RWPE2 (cell line): ENCODE measurements at regions not wholly inside any gene's neighbourhood (a gene's known extent, or its start where the extent isn't known, plus 50 kb on each side); places are given as distances from the start of the nearest gene placed in this dataset.
"Not testable (repeated sequence)": the region's sequence is repeated elsewhere in the genome, so short reads cannot be mapped to it uniquely, and the experiment has no call there.

Experiments used
- ATAC-seq: fragments of 200-7000 bp; cut with Tn5 transposase; 3 replicates; pipeline ENCODE4 v1.9.1; 2021; ENCODE audit warnings: low read depth
- DNase-seq: peaks from one replicate; pipeline ENCODE4 v3.0.0-alpha.2; 2020; ENCODE audit warnings: low spot score
- H3K27ac ChIP-seq: fragments of 450-650 bp; 2 replicates; pipeline ENCODE4 v1.5.1; 2017; ENCODE audit warnings: mild to moderate bottlenecking; ENCODE audit not compliant: poor library complexity, severe bottlenecking
- H3K27me3 ChIP-seq: fragments of 250-450 bp; sonication (Bioruptor Pico); 2 replicates; pipeline ENCODE4 v1.5.1; 2021; ENCODE audit warnings: mild to moderate bottlenecking, moderate library complexity; ENCODE audit not compliant: insufficient read depth, poor library complexity, severe bottlenecking
- H3K36me3 ChIP-seq: fragments of 250-450 bp; sonication (Bioruptor Pico); 2 replicates; pipeline ENCODE4 v1.5.1; 2020; ENCODE audit warnings: low read depth, mild to moderate bottlenecking, moderate library complexity
- H3K4me1 ChIP-seq: fragments of 250-450 bp; sonication (Bioruptor Pico); 2 replicates; pipeline ENCODE4 v1.5.1; 2021; ENCODE audit warnings: mild to moderate bottlenecking, moderate library complexity; ENCODE audit not compliant: insufficient read depth, poor library complexity, severe bottlenecking
- H3K4me3 ChIP-seq: fragments of 250-450 bp; sonication (Bioruptor Pico); 2 replicates; pipeline ENCODE4 v1.5.1; 2021; ENCODE audit warnings: mild to moderate bottlenecking, moderate library complexity; ENCODE audit not compliant: severe bottlenecking
- H3K9me3 ChIP-seq: fragments of 250-450 bp; sonication (Bioruptor Pico); 2 replicates; pipeline ENCODE4 v1.5.1; 2021; ENCODE audit warnings: mild to moderate bottlenecking, moderate library complexity; ENCODE audit not compliant: severe bottlenecking
- CTCF ChIP-seq: fragments of 450-650 bp; IDR thresholded peaks from one replicate; pipeline ENCODE4 v1.5.1; 2017; ENCODE audit warnings: mild to moderate bottlenecking, moderate library complexity; ENCODE audit not compliant: poor library complexity, severe bottlenecking

- no peak for ATAC-seq
- no peak overlapping the region for H3K27ac ChIP-seq
- no peak for TF ChIP-seq CTCF
- no peak overlapping the region for H3K4me3 ChIP-seq
- no peaks in the 10 kb centered on the region for H3K4me1 ChIP-seq
- H3K9me3 ChIP-seq, result no peaks in the 10 kb centered on the region
- H3K27me3 ChIP-seq, result no peaks in the 10 kb centered on the region
- no peak for DNase-seq
- H3K36me3 ChIP-seq, result no peaks in the 10 kb centered on the region
Observed at GRCh38 chr5:118466418-118466817, 521.9 kb downstream of the DTWD2 start.

- not testable (repeated sequence) for DNase-seq, ATAC-seq, H3K4me3 ChIP-seq
Observed at GRCh38 chr5:118462276-118462675, 526.1 kb downstream of the DTWD2 start.

GRCh38 chr5:118461436-118461835 is 526.9 kb downstream of the DTWD2 start:
- no peaks in the 10 kb centered on the region for H3K9me3 ChIP-seq
- no peak overlapping the region for H3K4me3 ChIP-seq
- no peaks in the 10 kb centered on the region for H3K27me3 ChIP-seq
- H3K27ac ChIP-seq, result no peak overlapping the region
- no peak for DNase-seq
- TF ChIP-seq CTCF, result no peak
- no peaks in the 10 kb centered on the region for H3K36me3 ChIP-seq
- ATAC-seq, result no peak
- H3K4me1 ChIP-seq, result no peaks in the 10 kb centered on the region

More at GRCh38 chr5:118462276-118462675, 526.1 kb downstream of the DTWD2 start:
- H3K36me3 ChIP-seq, H3K27ac ChIP-seq, H3K9me3 ChIP-seq, H3K4me1 ChIP-seq, H3K27me3 ChIP-seq: not testable (repeated sequence)

- ATAC-seq, result no peak
- Histone ChIP-seq H3K9me3 (no peaks in the 10 kb centered on the region), H3K27me3 (no peaks in the 10 kb centered on the region), H3K36me3 (no peaks in the 10 kb centered on the region), H3K4me1 (no peaks in the 10 kb centered on the region), H3K4me3 (no peak overlapping the region), H3K27ac (no peak overlapping the region)
- no peak for DNase-seq
- no peak for TF ChIP-seq CTCF
Observed at GRCh38 chr5:118459490-118459889, 528.9 kb downstream of the DTWD2 start.

- no peaks in the 10 kb centered on the region for H3K27me3 ChIP-seq
- H3K9me3 ChIP-seq, result no peaks in the 10 kb centered on the region
- DNase-seq, result no peak
- ATAC-seq, result no peak
- TF ChIP-seq CTCF, result no peak
- no peaks in the 10 kb centered on the region for H3K36me3 ChIP-seq
- no peak overlapping the region for H3K27ac ChIP-seq
- H3K4me1 ChIP-seq, result no peaks in the 10 kb centered on the region
- no peak overlapping the region for H3K4me3 ChIP-seq
Observed at GRCh38 chr5:118456085-118456484, 532.3 kb downstream of the DTWD2 start.
